Lung (tissue), 11 donors: ENCODE measurements at regions not wholly inside any gene's neighbourhood (a gene's known extent, or its start where the extent isn't known, plus 50 kb on each side); places are given as distances from the start of the nearest gene placed in this dataset.
A peak's percentile ranks its signal among the peaks of the same experiment; 100 is the strongest.

ENCODE experiments used
- ATAC-seq: fragments of 200-7000 bp; cut with Tn5 transposase; one replicate; pipeline ENCODE4 v1.9.1; 2020; ENCODE audit warnings: moderate number of reproducible peaks; ENCODE audit not compliant: insufficient read depth, low FRiP score
- DNase-seq, 3 donors: peaks; one replicate each; pipeline ENCODE4 v3.0.0-alpha.2; 2013 to 2017
- H3K27ac ChIP-seq, 2 donors: one replicate each; pipeline ENCODE4 v1.5.1; 2013; ENCODE audit warnings: mild to moderate bottlenecking in 2 of 2, moderate library complexity in 2 of 2, control low read depth in 1 of 2, inconsistent platforms in 1 of 2, low read depth in 1 of 2, low read length in 1 of 2
- H3K27me3 ChIP-seq, 3 donors: one replicate each; pipeline ENCODE4 v1.5.1; 2013; ENCODE audit warnings: low read length in 2 of 3; ENCODE audit not compliant: control insufficient read depth in 3 of 3, insufficient read depth in 3 of 3
- H3K36me3 ChIP-seq, 4 donors: one replicate each; pipeline ENCODE4 v1.5.1; 2013; ENCODE audit warnings: low read length in 4 of 4, mild to moderate bottlenecking in 1 of 4, moderate library complexity in 1 of 4; ENCODE audit not compliant: control insufficient read depth in 4 of 4, insufficient read depth in 4 of 4
- H3K4me1 ChIP-seq, 5 donors: one replicate each; pipeline ENCODE4 v1.5.1; 2013; ENCODE audit warnings: low read length in 5 of 5, mild to moderate bottlenecking in 2 of 5, moderate library complexity in 1 of 5; ENCODE audit not compliant: control insufficient read depth in 5 of 5, insufficient read depth in 5 of 5
- H3K4me3 ChIP-seq: one replicate; pipeline ENCODE4 v1.5.1; 2013; ENCODE audit warnings: mild to moderate bottlenecking, control low read depth, moderate library complexity
- H3K9ac ChIP-seq, 2 donors: one replicate each; pipeline ENCODE4 v1.5.1; 2013; ENCODE audit warnings: low read length in 2 of 2, control low read depth in 1 of 2; ENCODE audit not compliant: insufficient read depth in 1 of 2
- H3K9me3 ChIP-seq, 4 donors: one replicate each; pipeline ENCODE4 v1.5.1; 2013; ENCODE audit warnings: low read length in 3 of 4, mild to moderate bottlenecking in 1 of 4, moderate library complexity in 1 of 4; ENCODE audit not compliant: control insufficient read depth in 4 of 4, insufficient read depth in 3 of 4
- CTCF ChIP-seq: IDR thresholded peaks from 2 replicates; pipeline ENCODE4 v1.5.1; 2012; ENCODE audit warnings: mild to moderate bottlenecking; ENCODE audit errors: control extremely low read depth, extremely low read depth
- WGBS, 2 donors: extraction: QIAGEN DNeasy Blood & Tissue Kit; methylation state at CpG; one replicate each; pipeline ENCODE4 v1.1.7; 2013; 5-methylcytosine and 5-hydroxymethylcytosine counted together
- donor health status: control.
- donor health status: control.
- donor health status: Bipolar disorder and iron deficiency.
- donor health status: healthy.
- donor health status: DM: yes; HTN: yes; CAD: no.

DNA sequence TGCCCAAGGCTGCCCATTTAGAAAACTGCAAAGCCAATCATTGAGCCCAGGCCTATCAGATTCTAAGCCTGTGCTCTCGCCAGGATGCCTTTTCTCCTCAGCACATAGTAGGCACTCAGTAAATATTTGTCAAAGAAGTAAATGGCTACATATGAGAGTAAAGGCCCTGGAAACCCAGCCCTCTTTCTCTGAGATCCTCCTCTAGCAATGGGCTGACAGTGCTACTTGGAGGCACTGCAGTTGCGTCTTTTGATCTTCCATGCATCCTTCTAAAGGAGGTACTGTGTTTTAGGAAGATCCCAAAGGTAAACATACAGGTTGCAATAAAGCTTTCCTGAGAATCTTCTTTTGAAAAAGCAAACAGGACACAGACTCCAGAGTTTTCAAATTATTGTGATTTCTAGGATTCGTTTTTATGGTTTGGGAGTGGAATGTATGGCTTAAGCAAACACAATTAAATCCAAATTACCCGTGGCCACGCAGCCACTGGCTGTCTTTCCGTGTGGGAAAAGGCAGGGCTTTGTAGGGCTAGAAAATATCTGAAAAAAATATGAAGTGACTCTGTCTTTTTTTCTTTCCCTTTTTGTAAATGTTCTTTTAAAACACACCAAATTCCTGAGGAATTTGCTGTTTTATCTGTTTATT, 151.3 kb upstream of the BMPER start:
- H3K9me3 ChIP-seq: no peaks in the 10 kb centered on the region
- no peak overlapping the region for H3K27ac ChIP-seq
- no peak overlapping the region for H3K9ac ChIP-seq
- 77 to 80% methylated on average over 6 of the region's 6 CpGs for WGBS, 2 donors
- TF ChIP-seq CTCF: no peak
- H3K27me3 ChIP-seq: no peaks in the 10 kb centered on the region
- no peak overlapping the region for H3K4me3 ChIP-seq
- DNase-seq (no peak), ATAC-seq (no peak)
- peaks cover 0 to 27% (median 5%) of the 10 kb centered on the region in 5 donors for H3K4me1 ChIP-seq
- no peaks in the 10 kb centered on the region for H3K36me3 ChIP-seq

- DNase-seq (no peak), ATAC-seq (no peak)
- Histone ChIP-seq H3K27ac (no peak overlapping the region), H3K4me1 (peaks cover 0 to 27% (median 5%) of the 10 kb centered on the region in 5 donors), H3K9me3 (no peaks in the 10 kb centered on the region), H3K36me3 (no peaks in the 10 kb centered on the region), H3K9ac (no peak overlapping the region), H3K27me3 (no peaks in the 10 kb centered on the region), H3K4me3 (no peak overlapping the region)
- no peak for TF ChIP-seq CTCF
- WGBS, 2 donors: 65 to 77% methylated on average over 15 of the region's 15 CpGs
Measured at GRCh38 chr7:33754933-33755928, 150.1 kb upstream of the BMPER start.

GRCh38 chr7:33757050-33757449, 148.3 kb upstream of the BMPER start:
- Histone ChIP-seq H3K9ac (no peak overlapping the region), H3K4me1 (peaks cover 0 to 17% (median 2%) of the 10 kb centered on the region in 5 donors), H3K9me3 (no peaks in the 10 kb centered on the region), H3K36me3 (no peaks in the 10 kb centered on the region), H3K4me3 (no peak overlapping the region), H3K27me3 (no peaks in the 10 kb centered on the region), H3K27ac (no peak overlapping the region)
- DNase-seq (no peak), ATAC-seq (peak; percentile 17)
- 82 to 83% methylated on average over 7 of the region's 7 CpGs for WGBS, 2 donors
- TF ChIP-seq CTCF: no peak
